A549 (cell line): ENCODE measurements at regions not wholly inside any gene's neighbourhood (a gene's known extent, or its start where the extent isn't known, plus 50 kb on each side); places are given as distances from the start of the nearest gene placed in this dataset.

Experiments used
- POLR2A ChIP-seq: IDR thresholded peaks from 2 replicates; pipeline ENCODE4 v1.6.1; 2012; ENCODE audit warnings: mild to moderate bottlenecking, low read length
- POLR2AphosphoS2 ChIP-seq: conservative IDR thresholded peaks from 2 replicates; pipeline ENCODE4 v1.6.1; 2012; ENCODE audit warnings: low read length, improper control_type of control experiment, inconsistent platforms
- TF ChIP-seq, protein P1 (sequence below): fragments of >200 bp; sonication (Bioruptor Twin); formaldehyde crosslinking; IDR thresholded peaks from 3 replicates; pipeline ENCODE4 v1.5.1; 2016
- TF ChIP-seq, protein P2 (sequence below): IDR thresholded peaks from 2 replicates; pipeline ENCODE4 v1.6.1; 2012

DNA sequence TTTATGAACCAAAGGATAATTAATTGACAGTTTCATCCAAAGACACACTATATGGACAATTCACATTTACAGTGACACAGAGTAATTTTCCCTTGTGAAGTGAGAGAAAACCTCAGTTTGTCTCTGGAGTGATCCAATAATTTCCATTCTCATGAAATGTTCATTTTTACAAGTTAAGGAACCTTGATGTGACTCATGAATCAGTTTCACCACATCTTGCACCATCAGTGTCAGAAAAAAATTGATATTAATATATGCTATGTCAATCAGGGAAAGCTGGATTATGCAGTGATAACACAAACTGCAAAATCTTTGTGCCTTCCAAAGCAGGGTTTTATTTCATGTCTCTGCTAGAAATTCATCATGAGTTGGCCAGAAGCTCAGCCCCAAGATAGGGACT, 348.1 kb downstream of the ARPP21 start:
- TF ChIP-seq, protein P1, sequence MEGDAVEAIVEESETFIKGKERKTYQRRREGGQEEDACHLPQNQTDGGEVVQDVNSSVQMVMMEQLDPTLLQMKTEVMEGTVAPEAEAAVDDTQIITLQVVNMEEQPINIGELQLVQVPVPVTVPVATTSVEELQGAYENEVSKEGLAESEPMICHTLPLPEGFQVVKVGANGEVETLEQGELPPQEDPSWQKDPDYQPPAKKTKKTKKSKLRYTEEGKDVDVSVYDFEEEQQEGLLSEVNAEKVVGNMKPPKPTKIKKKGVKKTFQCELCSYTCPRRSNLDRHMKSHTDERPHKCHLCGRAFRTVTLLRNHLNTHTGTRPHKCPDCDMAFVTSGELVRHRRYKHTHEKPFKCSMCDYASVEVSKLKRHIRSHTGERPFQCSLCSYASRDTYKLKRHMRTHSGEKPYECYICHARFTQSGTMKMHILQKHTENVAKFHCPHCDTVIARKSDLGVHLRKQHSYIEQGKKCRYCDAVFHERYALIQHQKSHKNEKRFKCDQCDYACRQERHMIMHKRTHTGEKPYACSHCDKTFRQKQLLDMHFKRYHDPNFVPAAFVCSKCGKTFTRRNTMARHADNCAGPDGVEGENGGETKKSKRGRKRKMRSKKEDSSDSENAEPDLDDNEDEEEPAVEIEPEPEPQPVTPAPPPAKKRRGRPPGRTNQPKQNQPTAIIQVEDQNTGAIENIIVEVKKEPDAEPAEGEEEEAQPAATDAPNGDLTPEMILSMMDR: no peak
- TF ChIP-seq POLR2AphosphoS2 (no peak), POLR2A (no peak)
- TF ChIP-seq, protein P2, sequence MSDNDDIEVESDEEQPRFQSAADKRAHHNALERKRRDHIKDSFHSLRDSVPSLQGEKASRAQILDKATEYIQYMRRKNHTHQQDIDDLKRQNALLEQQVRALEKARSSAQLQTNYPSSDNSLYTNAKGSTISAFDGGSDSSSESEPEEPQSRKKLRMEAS: no peak
